8988T (cell line): ENCODE measurements at regions not wholly inside any gene's neighbourhood (a gene's known extent, or its start where the extent isn't known, plus 50 kb on each side); places are given as distances from the start of the nearest gene placed in this dataset.

Experiments used
- DNase-seq: peaks from one replicate; pipeline ENCODE4 v3.0.0; 2011

DNA sequence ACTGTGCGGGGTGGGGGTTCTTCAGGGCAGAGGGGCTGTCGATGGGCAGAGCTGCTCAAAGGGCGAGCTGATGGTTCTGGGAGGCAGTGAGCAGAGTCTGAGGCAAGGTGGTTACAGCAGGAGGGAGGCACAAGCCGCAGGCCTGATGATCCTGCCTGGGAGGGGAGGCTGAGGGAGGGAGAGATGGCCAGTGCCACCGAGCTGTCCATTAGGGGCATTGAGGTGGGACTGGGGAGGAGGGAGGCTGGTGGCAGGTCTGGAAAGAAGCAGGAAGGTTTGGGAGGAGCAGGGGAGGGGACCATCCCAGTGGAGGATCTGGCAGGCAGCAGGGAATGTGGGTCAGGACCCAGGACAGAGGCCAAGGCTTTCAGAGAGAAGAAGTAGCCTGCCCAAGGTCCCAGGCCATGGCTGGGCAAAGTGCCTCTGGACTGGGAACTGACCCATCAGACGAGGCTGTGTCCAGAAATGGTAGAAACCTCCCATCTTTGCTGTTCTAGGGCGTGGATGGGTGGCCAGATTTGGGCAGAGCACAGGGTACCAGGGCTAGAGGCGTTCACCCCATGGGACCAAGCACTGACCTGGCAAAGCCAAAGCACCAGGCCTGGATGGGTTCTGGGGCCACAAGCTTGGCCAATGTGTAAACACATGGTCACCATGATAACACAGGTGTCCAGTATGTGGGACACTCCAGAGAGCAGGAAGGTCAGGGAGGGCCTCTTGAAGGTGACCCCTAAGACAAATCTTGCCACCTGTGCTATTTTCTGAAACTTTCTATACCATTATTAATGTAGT lies 55.5 kb downstream of the INHBB start:
- no peak for DNase-seq

DNA sequence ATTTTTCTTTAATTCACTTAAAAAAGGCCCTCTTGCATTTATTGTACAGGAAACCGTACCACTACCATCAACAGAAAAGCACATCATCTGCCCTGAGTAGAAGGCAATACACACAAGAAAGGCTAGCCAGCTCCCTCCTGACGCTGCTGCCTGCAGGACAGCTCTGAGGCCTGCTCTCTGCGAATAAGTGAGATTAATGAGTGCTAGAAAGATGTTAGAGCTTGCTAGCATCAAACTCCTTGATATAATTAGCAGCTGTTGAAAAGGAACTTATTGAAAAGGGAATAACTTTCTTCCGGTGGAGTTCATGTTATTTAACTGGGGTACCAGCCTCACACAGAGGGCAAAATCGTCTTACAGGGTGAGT lies 56.1 kb downstream of the INHBB start:
- DNase-seq, result no peak

DNA sequence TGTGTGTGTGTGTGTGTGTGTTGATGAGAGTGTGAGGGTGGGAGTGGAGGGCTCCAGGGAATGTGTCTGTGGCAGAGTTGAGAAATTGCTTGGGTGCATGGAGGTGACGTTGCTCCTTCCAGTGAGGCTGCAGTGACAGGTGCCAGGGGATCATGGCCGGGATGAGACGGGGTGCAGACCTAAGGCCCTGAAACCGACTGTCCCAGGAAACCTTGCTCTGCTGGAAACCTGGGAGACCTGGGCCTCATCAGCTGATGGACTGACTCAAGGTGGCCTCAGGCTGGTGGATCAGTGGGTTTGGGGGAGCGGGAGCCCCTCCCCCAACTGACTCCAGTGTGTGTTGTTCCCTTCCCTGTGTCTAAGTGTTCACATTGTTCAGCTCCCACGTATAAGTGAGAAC lies 56.6 kb downstream of the INHBB start:
- DNase-seq, result no peak

DNA sequence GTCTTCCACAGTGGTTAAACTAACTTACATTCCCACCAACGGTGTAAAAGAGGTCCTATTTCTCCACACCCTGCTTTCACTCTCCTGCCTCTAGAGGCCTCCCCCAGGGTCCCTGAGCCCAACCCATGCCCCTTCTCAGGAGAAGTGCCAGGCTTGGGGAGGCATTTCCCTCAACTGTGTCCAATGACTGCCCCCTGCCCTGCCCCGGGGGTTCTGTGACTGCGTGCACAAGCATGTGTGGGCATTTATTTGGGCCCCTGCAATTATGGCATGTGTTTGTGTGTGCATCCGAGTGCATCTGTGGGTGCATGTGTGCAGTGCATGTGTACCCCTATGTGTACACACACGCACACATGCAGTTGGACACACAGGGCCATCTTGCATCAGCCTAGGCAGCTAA lies 57.3 kb downstream of the INHBB start:
- DNase-seq, result no peak

DNA sequence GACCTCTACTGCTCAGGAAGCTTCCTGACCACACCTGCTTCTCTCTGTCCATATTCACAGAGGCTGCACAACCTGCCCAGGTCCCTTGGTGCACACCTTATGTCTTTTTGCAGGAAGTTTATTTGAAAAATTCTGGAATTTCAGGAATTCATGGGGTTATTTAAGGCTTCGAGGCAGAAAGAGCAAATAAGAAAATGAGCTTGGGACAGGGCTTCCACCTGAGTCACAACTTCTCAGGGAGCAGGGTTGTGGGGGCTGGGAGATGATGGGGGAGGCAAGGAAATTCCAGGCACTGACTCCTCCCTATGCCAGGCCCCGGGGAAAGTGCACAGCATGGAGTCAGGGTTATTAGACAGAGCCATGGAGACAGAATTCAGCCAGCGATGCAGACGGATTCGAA lies 57.7 kb downstream of the INHBB start:
- DNase-seq, result no peak

DNA sequence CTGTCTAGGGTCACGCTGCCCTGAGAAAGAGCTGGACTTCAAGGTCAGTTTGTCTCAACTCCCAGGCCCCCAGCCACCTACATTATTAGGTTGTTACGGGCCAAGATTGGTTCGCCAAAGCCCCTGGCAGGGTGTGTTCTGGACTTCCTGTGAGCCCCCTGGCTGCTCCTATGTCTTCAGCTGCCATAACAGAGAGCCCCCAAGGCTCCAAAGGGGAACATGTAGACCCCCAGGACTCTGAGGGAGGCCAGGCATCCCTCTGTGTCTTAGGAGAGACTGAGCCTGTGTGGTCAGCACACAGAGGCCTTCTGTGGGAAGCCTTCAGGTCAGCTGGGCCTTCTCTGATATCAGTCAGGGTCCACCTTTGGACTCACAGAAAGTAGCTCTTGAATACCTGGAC lies 58.3 kb downstream of the INHBB start:
- no peak for DNase-seq

DNA sequence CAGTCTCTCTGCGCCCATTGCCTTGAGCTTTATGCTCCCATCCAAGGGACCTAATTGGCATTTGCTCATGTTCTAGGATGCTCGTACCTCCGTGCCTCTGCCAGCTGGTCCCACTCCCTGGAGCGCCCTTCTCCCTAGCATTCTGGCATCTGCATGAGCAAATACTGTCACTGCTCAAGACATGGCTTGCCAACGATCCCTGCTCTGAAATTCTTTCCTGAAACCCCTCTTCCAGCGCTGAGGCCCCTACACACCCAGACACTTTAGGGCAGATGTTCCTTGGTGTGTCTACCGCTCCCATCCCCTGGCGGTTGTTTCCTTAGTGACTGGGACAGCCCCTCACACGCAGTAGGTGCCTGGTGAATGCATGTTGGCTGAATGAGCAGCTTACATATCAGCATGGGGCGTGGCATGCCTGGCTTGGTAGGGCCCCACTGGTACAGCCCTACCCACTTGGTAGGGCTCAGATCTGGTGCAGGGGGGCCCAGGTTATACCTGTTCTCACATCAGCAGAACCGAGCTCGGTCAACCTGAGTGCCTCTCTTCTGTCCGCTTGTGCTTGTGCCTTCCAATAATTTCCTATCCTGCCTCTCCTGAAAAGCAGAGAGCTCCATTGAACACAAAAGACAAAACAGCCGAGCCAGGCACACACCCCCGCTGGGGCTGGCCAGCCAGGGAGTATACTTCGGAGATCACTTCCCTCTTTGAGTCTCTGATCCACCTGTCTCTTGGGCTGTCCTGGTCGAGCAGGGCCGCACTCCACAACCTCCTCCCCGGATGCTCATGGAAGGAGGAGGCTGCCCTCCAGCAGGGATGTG lies 59.2 kb downstream of the INHBB start:
- DNase-seq, result no peak

DNA sequence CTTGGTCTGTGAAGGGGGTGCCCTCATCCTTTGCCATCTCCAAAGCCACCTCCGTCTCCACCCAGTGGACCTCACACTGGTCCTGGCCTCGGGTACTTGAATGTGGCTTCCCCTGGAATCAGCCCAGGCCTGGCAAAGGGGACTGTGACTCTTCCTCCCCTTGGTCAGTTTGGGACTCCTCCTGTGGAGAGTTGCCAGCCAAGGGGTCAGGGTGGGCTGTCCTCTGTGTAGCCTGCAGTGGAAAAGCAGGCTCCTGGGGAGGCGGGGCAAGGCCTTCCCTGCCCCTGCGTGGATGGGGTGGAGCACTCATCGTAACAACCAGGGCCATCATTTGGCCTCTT lies 59.8 kb downstream of the INHBB start:
- no peak for DNase-seq

DNA sequence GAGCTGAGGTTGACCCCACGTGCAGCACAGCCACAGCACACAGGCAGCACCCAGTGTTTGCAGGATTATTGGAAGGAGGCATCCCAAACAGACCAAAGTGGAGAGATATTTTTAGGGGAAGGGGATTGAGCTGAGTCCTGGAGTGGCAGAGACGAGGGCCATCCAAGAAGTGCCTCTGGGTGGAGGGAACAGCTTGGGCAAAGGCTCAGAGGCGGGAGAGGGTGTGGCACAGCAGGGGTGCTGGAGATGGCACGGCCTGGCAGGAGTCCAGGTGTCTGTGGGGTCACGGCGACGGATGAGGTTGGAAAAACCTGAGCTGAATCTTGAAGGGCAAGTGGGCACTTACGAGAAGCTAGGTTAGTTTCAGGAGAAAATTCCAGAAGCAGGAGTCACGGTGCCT lies 60.6 kb downstream of the INHBB start:
- DNase-seq, result no peak

DNA sequence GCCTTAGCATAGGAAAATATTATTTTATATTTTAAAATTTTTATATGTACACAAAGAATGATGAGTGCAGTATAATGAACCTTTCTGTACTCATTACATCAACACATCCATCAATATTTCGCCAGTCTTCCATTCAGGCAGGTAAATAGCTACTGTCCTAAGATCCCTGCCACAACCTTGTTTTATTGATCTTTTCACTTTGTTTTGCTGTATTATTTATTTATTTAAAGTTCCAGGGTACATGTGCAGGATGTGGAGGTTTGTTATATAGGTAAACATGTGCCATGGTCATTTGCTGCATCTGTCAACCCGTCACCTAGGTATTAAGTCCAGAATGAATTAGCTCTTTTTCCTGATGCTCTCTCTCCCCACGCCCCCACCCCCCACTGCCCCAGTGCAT lies 64.6 kb downstream of the INHBB start:
- DNase-seq, result no peak

DNA sequence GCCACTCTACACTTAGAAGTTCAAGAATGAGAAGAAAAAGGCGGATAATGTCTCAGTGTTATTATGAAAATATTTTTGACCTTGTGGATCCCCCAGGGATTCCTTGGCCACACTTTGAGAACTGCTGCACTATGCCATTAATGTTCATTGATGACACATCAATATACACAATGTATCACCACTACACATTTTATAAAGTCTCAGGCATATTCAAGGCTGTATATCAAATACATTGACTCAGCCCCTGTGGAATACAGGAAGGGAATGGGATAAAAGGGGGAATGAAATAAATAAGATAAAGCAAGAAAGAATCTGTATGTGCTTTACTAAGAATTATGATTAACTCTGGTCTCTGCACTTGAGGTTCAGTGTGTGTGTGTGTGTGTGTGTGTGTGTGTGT lies 69.1 kb downstream of the INHBB start:
- DNase-seq, result no peak

DNA sequence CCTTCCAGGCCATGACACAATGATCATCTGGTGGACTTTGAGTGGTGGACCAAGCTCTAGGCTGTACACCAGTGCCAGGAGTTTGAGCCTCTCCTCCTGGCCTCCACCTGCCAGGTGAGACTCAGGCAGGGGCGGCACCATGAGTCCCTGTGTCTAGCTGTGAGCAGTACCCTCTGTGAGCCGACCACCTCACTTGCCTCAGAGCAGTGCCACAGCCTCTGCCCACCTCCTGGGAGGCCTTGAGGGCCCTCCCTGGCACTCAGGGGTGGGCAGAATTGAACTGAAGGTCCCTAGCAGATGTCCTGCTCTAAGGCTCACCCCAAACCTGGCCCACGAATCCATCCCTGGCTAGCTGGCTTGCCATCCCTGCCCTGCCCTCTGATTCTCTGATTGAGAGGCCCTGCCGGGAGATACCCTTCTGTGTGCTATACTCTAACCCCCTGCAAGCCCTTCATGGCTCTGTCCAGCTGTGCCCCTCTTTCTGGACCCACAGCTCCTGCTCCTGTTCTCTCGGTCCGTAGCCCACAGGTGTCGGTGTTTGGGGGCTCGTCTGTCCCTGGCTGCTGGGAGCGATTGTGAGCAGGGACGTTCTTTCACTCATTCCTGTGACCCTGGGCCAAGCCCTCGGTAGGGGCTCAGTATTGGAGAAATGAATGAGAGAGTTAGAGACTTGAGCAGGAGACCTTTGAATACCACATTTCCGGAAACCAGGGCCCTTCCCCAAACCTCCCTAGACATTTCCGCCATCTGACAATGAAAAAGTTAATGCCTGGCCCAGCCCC lies 70.0 kb downstream of the INHBB start:
- DNase-seq, result no peak

DNA sequence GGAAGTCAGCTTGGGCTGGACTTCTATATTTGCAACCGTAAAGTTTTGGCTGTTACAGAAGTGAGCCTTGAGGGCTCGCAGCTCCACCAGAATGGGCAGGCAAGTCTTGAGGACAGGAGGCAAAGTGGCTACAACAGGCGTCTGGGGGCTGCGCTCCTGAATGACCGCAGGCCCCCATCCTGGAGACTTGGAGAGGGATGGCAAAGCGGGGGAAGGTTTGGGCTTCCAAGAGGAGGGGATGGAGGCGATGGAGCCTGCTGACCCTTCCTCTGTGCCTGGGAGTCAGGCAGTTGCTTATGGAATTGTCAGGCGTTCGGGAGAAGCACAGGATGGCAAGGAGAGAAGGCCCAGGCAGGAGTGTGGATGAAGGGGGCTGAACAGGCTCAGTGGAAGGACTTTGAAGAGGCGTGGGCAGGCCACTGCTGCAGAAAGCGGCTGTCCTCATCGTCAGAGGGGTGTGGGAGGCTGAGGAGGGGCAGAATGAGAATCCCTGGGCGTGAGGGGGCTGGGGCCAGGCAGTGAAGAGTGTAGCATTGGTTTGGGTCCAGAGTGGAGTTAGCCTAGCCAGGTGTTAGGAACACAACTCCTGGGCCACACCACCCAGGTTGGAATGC lies 72.3 kb downstream of the INHBB start:
- DNase-seq, result no peak

DNA sequence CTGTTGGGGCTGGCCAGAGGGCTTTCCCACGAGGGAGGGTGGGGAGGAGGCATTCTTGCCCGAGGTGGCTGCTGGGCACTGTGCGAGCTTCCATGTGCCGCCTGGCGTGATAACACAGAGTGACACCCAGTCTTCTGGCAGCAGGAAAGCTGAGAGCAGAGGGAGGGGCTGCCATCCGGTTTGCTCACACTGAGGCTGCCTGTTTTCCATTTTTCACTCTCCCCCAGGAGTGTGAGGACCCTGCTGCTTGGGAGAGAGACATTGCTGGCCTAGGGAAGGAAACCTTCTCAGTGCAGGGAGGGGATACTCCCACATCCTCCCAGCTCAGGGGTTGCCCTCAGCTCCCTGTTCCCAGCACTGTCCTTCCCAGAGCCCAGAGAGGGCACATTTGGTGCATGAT lies 73.1 kb downstream of the INHBB start:
- no peak for DNase-seq

DNA sequence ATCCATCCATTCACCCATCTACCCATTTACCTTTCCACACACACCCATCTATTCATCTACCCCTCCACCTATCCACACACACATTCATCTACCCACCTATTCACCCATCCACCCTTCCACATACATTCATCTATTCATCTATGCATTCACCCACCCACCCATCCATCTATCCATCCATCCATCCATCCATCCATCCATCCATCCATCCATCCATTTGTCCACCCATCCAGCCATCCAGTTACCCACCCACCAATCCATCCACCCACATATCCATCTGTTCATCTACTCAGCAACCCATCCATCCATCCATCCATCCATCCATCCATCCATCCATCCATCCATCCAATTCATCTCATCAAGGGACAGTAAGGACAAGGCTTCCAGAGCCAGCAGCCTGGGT lies 74.0 kb downstream of the INHBB start:
- no peak for DNase-seq

DNA sequence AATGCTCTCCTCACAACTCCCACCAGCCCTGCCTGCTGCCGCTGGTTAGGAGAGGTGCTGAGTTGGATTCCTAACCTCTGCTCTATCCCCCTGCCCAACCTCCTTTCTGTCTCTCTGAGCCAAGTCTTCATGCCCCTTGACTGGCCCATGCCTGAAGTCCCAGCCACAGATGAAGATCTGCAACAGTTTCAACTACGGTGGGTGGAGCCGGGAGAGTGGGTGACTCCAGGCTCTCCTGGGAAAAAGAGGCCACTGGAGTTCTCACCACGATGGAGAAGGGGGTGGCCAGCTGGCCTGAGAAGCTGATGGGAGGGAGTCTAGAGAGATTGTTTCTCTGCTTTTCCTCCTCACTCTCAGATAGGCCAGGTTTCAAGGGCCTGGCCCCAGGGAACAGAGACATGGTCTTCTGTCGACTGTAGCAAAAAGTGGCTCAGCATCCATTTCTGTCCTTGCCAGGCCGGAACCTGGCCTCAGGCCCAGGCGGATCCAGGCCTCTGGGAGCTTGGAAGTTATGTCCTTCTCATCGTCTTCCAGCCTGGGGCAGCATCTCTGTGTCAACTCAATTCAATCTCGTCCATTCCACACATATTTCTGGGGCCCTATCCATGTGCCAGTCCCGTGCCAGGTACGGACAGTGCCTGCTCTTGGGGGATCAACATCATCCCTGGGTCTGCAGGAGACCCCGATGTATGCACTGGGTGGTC lies 75.3 kb downstream of the INHBB start:
- no peak for DNase-seq

DNA sequence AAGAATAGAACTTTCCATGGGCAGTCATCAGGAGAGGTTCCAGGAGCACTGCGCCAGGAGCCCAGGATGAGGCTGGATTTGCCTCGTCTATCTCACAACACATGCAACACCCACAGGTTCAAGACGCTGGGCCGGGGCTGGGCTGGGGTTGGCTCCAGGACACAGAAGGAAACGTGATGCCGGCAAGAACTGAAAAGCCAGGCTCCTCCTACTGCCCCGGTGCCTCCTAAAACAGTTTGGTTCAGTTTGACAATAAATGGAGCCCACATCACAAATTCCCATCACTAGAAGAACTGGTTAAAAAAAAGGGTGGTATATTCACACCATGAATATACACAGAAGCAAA lies 75.9 kb downstream of the INHBB start:
- DNase-seq, result no peak

DNA sequence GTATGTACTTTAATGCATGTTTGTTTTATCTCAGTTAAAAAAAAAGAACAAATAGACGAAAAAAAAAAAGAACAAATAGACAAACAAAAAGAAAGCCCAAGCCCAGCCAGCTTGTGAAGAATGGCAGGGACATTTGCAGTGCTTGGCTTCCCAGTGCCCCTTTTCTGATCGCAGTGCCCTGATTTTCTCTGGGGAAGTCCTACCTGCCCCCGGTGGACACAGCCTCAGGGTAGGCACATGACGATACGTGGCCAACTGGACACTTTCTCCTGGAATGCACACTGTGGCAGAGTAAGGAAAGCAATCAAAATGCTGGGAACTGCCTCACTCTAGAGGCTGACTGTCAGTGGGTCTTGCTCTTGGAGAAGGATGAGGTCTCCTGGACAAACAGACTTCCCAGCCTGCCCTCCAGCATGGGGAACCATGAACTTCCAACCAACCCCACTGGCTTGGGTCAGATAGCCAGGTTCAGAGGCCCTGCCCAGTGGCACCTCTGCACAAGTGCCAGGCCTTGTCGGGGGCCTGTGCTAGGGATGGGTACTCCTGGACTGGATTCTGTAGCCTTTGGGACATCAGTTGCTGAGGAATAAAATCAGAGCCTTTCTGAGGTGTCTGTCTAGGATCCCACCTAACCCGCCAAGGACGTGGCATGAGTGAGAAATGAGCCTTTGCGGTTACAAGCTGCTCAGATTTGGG lies 76.7 kb downstream of the INHBB start:
- no peak for DNase-seq

DNA sequence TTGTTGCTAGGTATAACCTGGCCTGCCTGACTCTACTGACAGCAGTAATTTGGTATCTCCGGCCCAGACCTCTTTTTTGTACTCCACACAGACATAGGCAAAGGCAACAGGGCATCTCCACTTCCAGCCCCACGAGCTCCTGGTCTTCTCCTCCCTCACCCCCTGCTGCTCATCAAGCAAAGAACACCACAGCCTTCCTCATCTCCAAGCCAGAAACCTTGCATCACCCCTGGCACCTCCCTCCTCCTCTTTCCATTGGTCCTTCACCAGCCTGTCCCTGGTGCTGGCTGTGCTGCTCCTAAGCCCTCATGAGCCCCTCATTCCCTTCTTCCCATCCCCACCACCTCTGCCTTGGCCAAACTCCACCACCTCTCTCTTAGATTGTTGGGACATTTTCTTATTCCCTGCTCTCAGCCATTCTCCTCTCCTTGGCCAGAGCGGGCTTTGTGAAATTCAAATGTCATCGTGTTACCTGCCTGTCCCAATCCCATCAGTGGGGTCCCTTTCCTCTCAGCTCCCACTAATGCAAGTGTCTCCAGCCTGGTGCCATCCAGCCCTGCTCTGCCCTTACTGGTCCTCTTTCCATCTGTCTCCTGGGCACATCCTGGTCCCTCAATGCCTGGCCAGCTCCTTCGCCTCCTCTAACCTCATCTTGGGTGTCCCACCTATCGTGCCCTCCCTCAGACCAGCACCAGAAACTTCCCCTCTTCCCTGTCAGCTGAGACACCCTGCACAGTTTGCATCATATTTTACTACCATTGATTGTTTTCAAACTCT lies 77.4 kb downstream of the INHBB start:
- DNase-seq, result no peak

DNA sequence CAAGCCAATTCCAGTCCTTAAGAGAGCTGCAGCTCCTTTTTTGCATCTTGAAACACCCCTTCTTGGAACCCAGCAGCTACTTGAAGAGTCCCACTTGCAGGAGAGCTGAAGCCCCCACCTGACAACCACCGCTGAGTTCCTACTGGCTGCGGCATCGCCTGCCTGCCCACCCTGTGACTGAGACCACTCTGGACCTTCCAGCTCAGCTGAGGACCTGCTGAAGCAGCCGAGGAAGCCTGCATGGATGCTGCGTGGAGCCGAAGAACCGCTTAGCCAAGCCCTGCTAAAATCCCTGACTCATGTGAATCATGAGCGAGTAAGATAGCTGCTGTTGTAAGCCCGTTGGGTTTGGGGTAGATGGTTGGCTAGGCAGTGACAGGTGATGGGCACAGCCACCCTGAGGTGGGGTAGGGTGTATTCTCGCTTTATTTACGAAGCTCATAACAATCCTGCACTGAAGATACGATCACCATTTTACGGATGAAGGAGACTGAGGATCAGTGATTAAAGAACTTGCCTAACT lies 78.4 kb downstream of the INHBB start:
- no peak for DNase-seq

DNA sequence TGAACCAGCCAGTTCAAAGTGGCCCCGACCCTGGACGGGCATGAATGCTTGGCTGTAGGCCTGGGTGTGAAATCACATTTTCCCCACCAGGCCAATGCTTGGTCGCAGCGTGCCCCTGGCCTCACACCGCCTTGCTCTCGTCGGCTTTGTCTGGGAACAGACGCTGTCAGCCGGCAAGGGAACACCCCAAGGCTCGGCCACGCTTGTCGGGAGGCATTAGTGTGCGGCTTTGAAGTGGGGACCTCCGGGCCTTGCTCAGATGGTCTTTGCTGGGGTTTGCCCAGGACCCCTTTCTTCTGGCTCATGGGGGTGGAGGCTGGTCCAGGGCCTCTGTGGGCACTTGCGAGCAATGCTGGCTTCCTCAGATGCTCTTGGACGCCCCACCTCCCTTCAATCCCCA lies 79.1 kb downstream of the INHBB start:
- no peak for DNase-seq
